KMS-11 (cell line): ENCODE measurements at regions not wholly inside any gene's neighbourhood (a gene's known extent, or its start where the extent isn't known, plus 50 kb on each side); places are given as distances from the start of the nearest gene placed in this dataset.

Experiments used
- H2AFZ ChIP-seq: fragments of 200-600 bp; sonication (generic); 2 replicates; pipeline ENCODE4 v1.6.1; 2016; ENCODE audit warnings: antibody characterized with exemption, mixed run types, low read depth
- H3K27ac ChIP-seq: fragments of 200-600 bp; sonication (generic); 2 replicates; pipeline ENCODE4 v1.6.1; 2016; ENCODE audit warnings: mild to moderate bottlenecking, mixed run types
- H3K27me3 ChIP-seq: fragments of 200-600 bp; sonication (generic); 2 replicates; pipeline ENCODE4 v1.6.1; 2017; ENCODE audit warnings: mild to moderate bottlenecking, low read depth, mixed run types, moderate library complexity; ENCODE audit not compliant: insufficient read depth
- H3K36me3 ChIP-seq: fragments of 200-600 bp; sonication (generic); 2 replicates; pipeline ENCODE4 v1.6.1; 2017; ENCODE audit warnings: mild to moderate bottlenecking, mixed run types; ENCODE audit not compliant: insufficient read depth
- H3K4me1 ChIP-seq: fragments of 200-600 bp; sonication (generic); 2 replicates; pipeline ENCODE4 v1.6.1; 2016; ENCODE audit warnings: mild to moderate bottlenecking, low read depth, mixed run types; ENCODE audit not compliant: poor library complexity, severe bottlenecking
- H3K4me2 ChIP-seq: fragments of 200-600 bp; sonication (generic); 2 replicates; pipeline ENCODE4 v1.7.0; 2016; ENCODE audit warnings: mild to moderate bottlenecking, mixed run types
- H3K4me3 ChIP-seq: fragments of 200-600 bp; sonication (generic); IDR thresholded peaks from 2 replicates; pipeline ENCODE4 v1.6.1; 2017; ENCODE audit warnings: low read depth, low read length, mixed read lengths; ENCODE audit not compliant: insufficient read depth
- H3K79me2 ChIP-seq: fragments of 200-600 bp; sonication (generic); 2 replicates; pipeline ENCODE4 v1.6.1; 2016; ENCODE audit warnings: low read depth, mixed run types; ENCODE audit not compliant: insufficient read depth
- H3K9ac ChIP-seq: fragments of 200-600 bp; sonication (generic); 2 replicates; pipeline ENCODE4 v1.6.1; 2016; ENCODE audit warnings: mild to moderate bottlenecking, mixed run types
- H4K20me1 ChIP-seq: fragments of 200-600 bp; sonication (generic); 2 replicates; pipeline ENCODE4 v1.6.1; 2016; ENCODE audit warnings: mild to moderate bottlenecking, mixed run types; ENCODE audit not compliant: insufficient read depth
- TF ChIP-seq, protein P1 (sequence below): fragments of 200-600 bp; sonication (generic); conservative IDR thresholded peaks from 2 replicates; pipeline ENCODE4 v1.6.1; 2017; ENCODE audit warnings: low read depth, mild to moderate bottlenecking, antibody characterized with exemption, low read length, moderate library complexity, mixed read lengths

DNA sequence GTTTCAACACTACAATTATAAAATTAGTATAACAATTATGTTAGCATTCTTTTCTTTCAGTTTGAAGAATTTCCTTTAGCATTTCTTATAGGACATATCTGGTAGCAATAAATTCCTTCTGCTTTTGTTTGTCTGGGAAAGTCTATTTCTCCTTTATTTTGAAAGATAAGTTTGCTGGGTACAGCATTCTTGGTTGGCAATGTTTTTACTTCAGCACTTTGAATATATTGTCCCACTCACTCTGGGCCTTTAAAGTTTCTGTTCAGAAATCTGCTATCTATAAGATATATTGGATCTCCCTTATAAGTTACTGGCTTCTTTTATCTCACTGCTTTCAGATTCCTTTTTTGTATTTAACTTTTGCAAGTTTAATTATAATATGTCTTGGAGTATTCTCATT lies 222.1 kb downstream of the PARM1 start:
- no peaks in the 10 kb centered on the region for H3K36me3 ChIP-seq
- no peaks in the 10 kb centered on the region for H3K27me3 ChIP-seq
- no peaks in the 10 kb centered on the region for H4K20me1 ChIP-seq
- no peak overlapping the region for H3K4me2 ChIP-seq
- no peak overlapping the region for H2AFZ ChIP-seq
- H3K9ac ChIP-seq, result no peak overlapping the region
- no peaks in the 10 kb centered on the region for H3K4me1 ChIP-seq
- H3K27ac ChIP-seq, result no peak overlapping the region
- H3K79me2 ChIP-seq, result no peaks in the 10 kb centered on the region
- TF ChIP-seq, protein P1, sequence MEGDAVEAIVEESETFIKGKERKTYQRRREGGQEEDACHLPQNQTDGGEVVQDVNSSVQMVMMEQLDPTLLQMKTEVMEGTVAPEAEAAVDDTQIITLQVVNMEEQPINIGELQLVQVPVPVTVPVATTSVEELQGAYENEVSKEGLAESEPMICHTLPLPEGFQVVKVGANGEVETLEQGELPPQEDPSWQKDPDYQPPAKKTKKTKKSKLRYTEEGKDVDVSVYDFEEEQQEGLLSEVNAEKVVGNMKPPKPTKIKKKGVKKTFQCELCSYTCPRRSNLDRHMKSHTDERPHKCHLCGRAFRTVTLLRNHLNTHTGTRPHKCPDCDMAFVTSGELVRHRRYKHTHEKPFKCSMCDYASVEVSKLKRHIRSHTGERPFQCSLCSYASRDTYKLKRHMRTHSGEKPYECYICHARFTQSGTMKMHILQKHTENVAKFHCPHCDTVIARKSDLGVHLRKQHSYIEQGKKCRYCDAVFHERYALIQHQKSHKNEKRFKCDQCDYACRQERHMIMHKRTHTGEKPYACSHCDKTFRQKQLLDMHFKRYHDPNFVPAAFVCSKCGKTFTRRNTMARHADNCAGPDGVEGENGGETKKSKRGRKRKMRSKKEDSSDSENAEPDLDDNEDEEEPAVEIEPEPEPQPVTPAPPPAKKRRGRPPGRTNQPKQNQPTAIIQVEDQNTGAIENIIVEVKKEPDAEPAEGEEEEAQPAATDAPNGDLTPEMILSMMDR, result no peak
- no peak overlapping the region for H3K4me3 ChIP-seq

DNA sequence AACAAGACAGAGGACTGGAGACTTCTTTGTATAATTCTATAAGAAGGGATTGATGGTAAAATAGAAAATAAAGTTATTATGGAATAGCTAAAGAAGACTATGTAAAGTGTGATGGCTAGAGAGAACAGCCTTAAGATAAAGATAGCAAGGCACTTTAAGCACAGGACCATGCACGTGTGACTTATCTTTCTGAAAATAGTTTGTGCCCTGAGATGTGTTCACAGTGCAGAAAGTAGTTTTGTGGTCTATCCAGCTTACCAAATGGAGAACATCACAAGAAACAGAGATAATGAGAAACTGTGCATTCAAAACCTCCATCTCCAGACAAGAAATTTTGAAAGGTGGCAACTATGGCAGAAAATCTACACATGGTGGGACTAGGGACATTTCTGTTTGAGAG lies 213.3 kb downstream of the PARM1 start:
- TF ChIP-seq, protein P1, result no peak
- no peak overlapping the region for H3K4me2 ChIP-seq
- no peak overlapping the region for H3K4me3 ChIP-seq
- H3K27me3 ChIP-seq, result no peaks in the 10 kb centered on the region
- no peak overlapping the region for H2AFZ ChIP-seq
- peaks cover 5% of the 10 kb centered on the region for H3K4me1 ChIP-seq
- no peak overlapping the region for H3K9ac ChIP-seq
- H3K27ac ChIP-seq, result no peak overlapping the region
- H4K20me1 ChIP-seq, result no peaks in the 10 kb centered on the region
- H3K36me3 ChIP-seq, result no peaks in the 10 kb centered on the region
- no peaks in the 10 kb centered on the region for H3K79me2 ChIP-seq

DNA sequence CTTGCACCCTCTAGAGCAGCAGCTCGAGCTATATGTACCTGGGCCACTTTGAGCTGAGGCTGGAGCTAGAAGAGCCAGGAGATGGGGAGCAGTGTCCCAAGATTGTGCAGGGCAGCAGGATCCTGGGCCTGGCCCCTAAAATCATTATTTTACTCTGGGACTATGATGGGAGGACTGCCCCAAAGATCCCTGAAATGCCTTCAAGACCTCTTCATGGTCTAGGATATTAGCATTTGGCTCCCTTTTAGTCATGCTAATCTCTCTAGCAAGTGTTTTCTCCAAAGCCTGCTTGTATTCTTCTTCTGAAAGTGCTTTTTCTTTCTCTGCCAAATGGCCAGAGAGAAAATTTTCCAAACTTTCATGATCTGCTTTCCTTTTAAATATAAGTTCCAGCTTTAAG lies 211.6 kb downstream of the PARM1 start:
- Histone ChIP-seq H3K27me3 (no peaks in the 10 kb centered on the region), H3K27ac (no peak overlapping the region), H4K20me1 (no peaks in the 10 kb centered on the region)

DNA sequence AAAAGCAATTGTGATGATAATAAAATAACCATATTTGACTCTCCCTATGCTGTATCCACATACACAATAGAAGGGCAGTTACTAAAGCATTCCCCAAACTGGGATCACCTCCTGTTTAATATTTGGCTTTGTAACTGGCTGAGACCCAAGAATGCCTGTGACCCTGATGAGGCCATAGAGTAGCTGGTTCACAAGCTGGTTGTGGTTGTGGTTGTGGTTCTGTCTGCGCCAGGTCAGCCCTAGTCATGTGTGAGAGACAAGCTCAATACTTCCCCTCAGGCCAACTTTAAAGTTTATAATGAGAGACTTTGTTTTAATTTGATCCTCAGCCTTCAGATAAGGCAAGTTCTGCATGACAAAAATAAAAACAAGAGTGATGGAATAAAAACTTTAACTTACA lies 209.9 kb downstream of the PARM1 start:
- no peak overlapping the region for H3K4me2 ChIP-seq

More for the DNA sequence above, 211.6 kb downstream of the PARM1 start:
- H3K79me2 ChIP-seq, result no peaks in the 10 kb centered on the region
- no peak overlapping the region for H3K4me3 ChIP-seq
- no peak overlapping the region for H2AFZ ChIP-seq
- peaks cover 5% of the 10 kb centered on the region for H3K4me1 ChIP-seq
- no peak overlapping the region for H3K9ac ChIP-seq
- no peak overlapping the region for H3K4me2 ChIP-seq
- TF ChIP-seq, protein P1, result no peak
- no peaks in the 10 kb centered on the region for H3K36me3 ChIP-seq

More for the DNA sequence above, 209.9 kb downstream of the PARM1 start:
- H2AFZ ChIP-seq, result no peak overlapping the region
- H3K36me3 ChIP-seq, result no peaks in the 10 kb centered on the region
- no peak overlapping the region for H3K4me3 ChIP-seq
- H3K27me3 ChIP-seq, result no peaks in the 10 kb centered on the region
- TF ChIP-seq, protein P1, result no peak
- H4K20me1 ChIP-seq, result no peaks in the 10 kb centered on the region
- H3K4me1 ChIP-seq, result peaks cover 5% of the 10 kb centered on the region
- no peak overlapping the region for H3K27ac ChIP-seq
- H3K9ac ChIP-seq, result no peak overlapping the region
- no peaks in the 10 kb centered on the region for H3K79me2 ChIP-seq
